Astrocyte of the cerebellum (primary cell): ENCODE measurements at regions not wholly inside any gene's neighbourhood (a gene's known extent, or its start where the extent isn't known, plus 50 kb on each side); places are given as distances from the start of the nearest gene placed in this dataset.

Source experiments
- DNase-seq: peaks from one replicate; pipeline ENCODE4 v3.0.0-alpha.2; 2011; ENCODE audit warnings: low read depth
- H3K4me3 ChIP-seq: 2 replicates; pipeline ENCODE4 v1.5.1; 2011; ENCODE audit warnings: mild to moderate bottlenecking, low read depth, low read length, moderate library complexity
- CTCF ChIP-seq: IDR thresholded peaks from 2 replicates; pipeline ENCODE4 v1.5.1; 2012; ENCODE audit warnings: low read length, low read depth, moderate library complexity, mild to moderate bottlenecking; ENCODE audit errors: missing control alignments
- in situ Hi-C: cut with HindIII; loops from 2 replicates; pipeline ENCODE4 v1.10.0; 2017; ENCODE audit warnings: low sequenced_read_pairs

DNA sequence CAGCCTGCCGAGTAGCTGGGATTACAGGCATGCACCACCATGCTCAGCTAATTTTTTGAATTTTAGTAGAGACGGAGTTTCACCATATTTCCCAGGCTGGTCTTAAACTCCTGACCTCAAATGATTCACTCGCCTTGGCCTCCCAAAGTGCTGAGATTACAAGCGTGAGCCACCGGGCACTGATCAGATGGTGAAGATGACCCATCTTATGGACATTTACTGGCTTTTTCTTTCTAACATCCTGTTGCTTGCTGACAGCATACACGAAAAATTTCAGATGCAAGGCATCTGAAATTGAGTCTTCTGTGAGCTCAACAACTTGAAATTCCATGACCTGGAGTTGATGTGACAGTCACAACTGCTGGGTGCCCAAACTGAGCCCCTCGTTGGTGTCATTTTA is 859.5 kb upstream of the CNTNAP5 start:
- in situ Hi-C loops = no loop called here
- no peak overlapping the region for H3K4me3 ChIP-seq
- no peak for TF ChIP-seq CTCF
- no peak for DNase-seq

DNA sequence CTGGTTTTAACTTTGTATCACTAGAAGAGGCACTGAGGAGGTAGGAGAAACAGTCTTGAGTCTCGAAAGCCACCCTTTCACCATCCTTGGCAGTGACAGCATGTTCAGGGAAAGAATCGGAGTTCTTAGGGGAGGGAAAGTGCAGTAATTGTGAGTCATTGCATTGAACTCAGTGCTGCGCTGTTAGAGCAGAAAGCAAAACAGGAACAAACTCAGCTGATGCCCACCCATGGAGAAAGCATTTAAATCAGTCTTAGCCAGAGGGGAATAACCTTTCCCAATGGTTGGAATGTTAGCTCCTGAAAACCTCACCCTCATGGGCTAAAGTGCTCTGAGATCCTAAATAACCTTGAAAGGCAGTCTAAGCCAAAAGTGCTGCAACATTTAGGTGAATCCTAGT is 845.6 kb upstream of the CNTNAP5 start:
- no peak for TF ChIP-seq CTCF
- DNase-seq = no peak
- in situ Hi-C loops = no loop called here
- no peak overlapping the region for H3K4me3 ChIP-seq

GRCh38 chr2:123195957-123196356 is 829.1 kb upstream of the CNTNAP5 start:
- TF ChIP-seq CTCF = no peak
- DNase-seq = no peak
- in situ Hi-C loops = no loop called here
- no peak overlapping the region for H3K4me3 ChIP-seq

GRCh38 chr2:123200035-123200434 is 825.1 kb upstream of the CNTNAP5 start:
- TF ChIP-seq CTCF = no peak
- no peak overlapping the region for H3K4me3 ChIP-seq
- in situ Hi-C loops = no loop called here
- no peak for DNase-seq

GRCh38 chr2:123207245-123207644 is 817.8 kb upstream of the CNTNAP5 start:
- no peak for TF ChIP-seq CTCF
- in situ Hi-C loops = no loop called here
- no peak overlapping the region for H3K4me3 ChIP-seq
- DNase-seq = no peak

DNA sequence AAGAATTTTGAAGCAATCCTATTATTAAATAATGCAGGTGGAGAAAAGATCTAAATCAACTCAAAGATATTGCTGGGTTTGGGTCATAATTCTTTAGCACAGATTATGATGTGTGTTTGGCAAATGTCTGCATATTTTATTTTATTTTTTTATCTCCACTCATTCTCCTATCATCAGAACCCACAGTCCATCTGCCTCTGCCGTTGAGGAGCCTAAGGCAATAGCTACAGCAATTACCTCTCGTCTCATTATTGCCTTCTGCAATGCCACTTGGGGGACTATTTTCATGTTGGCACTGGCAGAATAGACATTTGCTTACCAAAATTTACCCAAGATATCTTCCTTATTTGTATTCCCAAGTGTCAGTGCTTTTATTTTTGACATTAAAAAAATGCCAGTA is 815.9 kb upstream of the CNTNAP5 start:
- no peak for TF ChIP-seq CTCF
- in situ Hi-C loops = no loop called here
- no peak for DNase-seq
- no peak overlapping the region for H3K4me3 ChIP-seq

DNA sequence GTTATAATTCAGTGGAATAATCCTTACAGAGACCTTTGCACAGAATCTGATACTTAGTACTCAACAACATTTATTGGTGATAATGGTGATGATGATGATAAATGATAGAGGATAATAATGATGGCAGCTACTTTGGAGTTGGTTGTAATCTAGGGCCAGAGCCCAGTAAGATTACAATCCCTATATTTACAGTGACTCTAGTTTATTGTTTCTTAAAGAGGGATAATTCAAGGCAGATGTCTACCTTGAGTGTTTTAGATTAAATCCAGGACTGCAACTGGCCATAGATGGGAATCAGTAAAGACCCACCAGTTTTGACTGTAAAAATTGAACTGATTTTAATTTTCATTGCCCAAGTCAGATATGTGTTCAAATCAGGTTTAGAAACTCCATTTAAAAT is 813.9 kb upstream of the CNTNAP5 start:
- H3K4me3 ChIP-seq = no peak overlapping the region
- DNase-seq = no peak
- in situ Hi-C loops = no loop called here
- no peak for TF ChIP-seq CTCF
